22Rv1 (cell line): ENCODE measurements at regions not wholly inside any gene's neighbourhood (a gene's known extent, or its start where the extent isn't known, plus 50 kb on each side); places are given as distances from the start of the nearest gene placed in this dataset.

Source experiments
- H3K27ac ChIP-seq: fragments of 450-650 bp; 2 replicates; pipeline ENCODE4 v1.5.1; 2017
- ZFX ChIP-seq: fragments of 450-650 bp; IDR thresholded peaks from 2 replicates; pipeline ENCODE4 v1.6.1; 2017; ENCODE audit warnings: antibody characterized with exemption, borderline replicate concordance
- TF ChIP-seq, protein P1 (sequence below): fragments of 450-650 bp; IDR thresholded peaks from 2 replicates; pipeline ENCODE4 v1.5.1; 2017; ENCODE audit warnings: mild to moderate bottlenecking

DNA sequence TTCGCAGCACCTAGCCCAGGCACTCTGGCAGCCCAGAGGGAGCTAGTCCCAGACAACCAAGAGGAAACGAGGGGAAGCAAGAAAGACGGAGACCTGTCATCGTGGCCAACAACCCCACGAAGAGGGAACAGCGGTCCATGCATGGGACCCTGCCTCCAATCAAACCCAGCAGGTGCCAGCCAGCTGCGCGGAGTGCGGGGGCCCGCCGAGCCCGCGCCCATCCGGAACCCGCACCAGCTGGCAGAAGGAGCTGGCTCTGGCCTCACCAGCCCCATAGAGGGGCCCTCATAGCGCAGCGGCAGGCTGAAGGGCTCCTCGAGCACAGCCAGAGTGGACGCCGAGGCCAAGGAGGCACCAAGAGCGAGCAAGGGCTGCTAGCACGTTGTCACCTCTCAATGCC is 332.4 kb upstream of the MAGEB18 start:
- H3K27ac ChIP-seq: no peak overlapping the region
- TF ChIP-seq ZFX: no peak
- TF ChIP-seq, protein P1, sequence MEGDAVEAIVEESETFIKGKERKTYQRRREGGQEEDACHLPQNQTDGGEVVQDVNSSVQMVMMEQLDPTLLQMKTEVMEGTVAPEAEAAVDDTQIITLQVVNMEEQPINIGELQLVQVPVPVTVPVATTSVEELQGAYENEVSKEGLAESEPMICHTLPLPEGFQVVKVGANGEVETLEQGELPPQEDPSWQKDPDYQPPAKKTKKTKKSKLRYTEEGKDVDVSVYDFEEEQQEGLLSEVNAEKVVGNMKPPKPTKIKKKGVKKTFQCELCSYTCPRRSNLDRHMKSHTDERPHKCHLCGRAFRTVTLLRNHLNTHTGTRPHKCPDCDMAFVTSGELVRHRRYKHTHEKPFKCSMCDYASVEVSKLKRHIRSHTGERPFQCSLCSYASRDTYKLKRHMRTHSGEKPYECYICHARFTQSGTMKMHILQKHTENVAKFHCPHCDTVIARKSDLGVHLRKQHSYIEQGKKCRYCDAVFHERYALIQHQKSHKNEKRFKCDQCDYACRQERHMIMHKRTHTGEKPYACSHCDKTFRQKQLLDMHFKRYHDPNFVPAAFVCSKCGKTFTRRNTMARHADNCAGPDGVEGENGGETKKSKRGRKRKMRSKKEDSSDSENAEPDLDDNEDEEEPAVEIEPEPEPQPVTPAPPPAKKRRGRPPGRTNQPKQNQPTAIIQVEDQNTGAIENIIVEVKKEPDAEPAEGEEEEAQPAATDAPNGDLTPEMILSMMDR: no peak

DNA sequence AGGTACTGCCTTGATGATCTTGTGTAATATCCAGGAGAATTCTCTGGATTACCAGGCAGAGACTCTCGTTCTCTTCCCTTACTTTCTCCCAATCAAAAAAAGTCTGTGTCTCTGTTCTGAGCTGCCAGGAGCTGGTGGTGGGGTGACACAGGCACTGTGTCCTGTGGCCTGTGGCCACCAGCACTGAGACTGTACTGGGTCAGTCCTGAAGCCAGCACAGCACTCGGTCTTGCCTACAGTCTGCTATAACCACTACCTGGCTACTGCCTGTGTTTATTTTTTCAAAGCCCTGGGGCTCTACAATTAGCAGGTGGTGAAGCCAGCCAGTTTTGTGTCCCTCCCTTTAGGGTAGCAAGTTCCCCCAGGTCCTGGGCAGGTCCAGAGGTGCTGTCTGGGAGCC is 331.1 kb upstream of the MAGEB18 start:
- TF ChIP-seq ZFX: no peak
- TF ChIP-seq, protein P1: no peak
- no peak overlapping the region for H3K27ac ChIP-seq

DNA sequence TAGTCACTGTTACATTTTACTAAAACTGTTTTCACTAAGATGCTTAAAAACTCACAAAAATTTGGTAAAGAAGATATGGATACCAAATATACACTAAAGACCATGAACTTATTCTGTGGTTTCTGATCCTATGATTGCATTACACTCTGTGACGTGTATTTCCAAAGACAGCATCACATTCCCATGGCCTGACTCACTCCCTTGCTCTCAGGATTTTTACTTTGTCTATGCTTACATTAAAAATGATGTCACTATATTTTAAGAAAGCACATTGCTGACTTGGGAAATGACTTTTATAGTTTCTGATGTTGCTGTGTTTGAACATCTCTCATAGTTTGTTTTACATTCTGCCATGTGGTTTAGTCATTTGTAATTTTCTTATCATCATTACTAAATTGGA is 327.9 kb upstream of the MAGEB18 start:
- TF ChIP-seq, protein P1: no peak
- TF ChIP-seq ZFX: no peak

DNA sequence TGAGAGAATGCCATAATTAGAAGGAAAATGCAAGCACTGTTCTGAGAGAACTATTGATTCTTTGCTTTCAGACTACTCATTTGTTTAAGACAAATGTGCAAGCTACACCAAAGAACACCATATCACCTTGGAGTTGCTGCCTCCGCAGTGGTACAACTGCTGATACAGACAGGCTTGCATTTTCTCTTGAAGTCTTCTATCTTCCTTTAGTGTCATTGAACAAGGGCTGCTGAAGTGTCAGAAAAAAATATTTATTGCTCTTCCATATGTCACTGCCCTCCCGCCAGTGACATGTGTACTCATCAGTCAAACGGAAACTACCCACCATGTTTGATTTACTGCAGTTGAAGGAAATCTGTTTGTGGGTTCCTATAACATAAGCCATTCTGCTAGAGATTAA is 318.3 kb upstream of the MAGEB18 start:
- H3K27ac ChIP-seq: no peak overlapping the region
- TF ChIP-seq, protein P1: no peak
- TF ChIP-seq ZFX: no peak

More for the DNA sequence above, 327.9 kb upstream of the MAGEB18 start:
- H3K27ac ChIP-seq: no peak overlapping the region

DNA sequence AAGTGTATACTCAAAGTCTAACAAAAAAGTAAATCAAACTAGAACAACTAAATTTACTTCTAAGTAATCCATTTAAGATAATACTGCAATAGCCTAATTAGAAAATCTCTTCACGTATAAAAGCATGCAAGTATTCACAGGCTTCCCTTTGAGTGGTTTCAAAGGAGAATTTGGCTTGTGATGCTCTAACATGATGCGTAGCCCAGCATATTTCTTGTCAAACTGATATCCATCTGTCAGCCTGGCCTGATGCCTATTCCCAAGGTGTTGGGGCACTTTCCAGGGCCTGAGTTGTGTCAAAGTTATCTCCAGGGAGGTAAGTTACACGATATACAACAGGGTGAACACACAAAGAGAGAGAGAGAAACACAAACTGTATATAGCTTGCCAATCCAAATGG is 287.0 kb upstream of the MAGEB18 start:
- H3K27ac ChIP-seq: no peak overlapping the region
- TF ChIP-seq, protein P1: no peak
- TF ChIP-seq ZFX: no peak

DNA sequence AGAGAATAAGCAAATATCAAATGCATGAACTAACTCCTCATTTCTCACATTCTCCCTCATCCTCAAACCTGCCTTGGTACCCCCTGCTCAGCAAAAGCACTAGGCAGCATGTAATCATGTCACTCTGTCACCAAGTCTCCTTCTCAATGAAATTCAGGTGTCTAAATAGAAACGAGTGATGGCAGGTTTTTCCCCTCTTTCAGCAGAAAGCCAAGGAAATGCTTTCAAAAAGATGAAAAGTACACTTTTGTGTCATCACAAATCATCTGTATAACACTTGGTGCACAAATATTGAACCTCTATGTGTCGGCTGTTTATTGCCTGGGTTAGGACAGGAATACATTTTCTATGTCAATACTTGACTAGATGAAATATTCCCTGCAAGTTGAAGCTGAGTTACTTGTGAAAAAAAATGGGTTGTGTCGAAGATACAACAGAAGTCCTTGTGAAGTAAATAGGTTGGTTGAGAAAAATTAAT is 285.1 kb upstream of the MAGEB18 start:
- no peak for TF ChIP-seq ZFX
- TF ChIP-seq, protein P1: no peak
- H3K27ac ChIP-seq: no peak overlapping the region

DNA sequence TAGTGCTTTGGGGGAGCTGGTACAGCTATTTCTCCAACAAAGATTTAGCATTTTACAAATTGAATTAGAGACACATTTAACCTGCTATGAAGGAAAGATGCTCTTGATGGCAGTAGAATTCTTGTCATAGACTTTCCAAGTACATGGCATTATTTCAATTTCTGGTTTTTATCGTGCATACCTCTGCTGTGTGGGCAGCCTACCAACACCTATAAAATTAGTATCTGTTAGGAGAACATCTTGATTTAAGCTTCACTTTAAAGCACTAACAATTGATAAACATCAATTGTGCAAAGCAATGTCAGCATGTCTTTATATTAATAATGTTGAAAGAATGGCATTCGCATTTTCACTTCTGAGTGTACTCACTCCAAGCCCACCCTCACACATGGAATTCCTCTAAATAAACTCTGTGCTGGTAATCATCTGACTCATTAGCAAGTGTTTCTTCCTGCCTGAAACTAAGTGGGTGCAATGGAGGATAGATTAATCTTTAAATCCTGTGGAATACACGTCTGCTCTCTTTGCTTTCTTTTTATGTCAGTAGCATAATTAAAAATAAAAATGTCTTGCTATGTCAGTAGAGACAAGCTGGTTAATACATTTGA is 279.8 kb upstream of the MAGEB18 start:
- TF ChIP-seq, protein P1: no peak
- TF ChIP-seq ZFX: no peak
- H3K27ac ChIP-seq: no peak overlapping the region
